PC-9 (cell line): ENCODE measurements at regions not wholly inside any gene's neighbourhood (a gene's known extent, or its start where the extent isn't known, plus 50 kb on each side); places are given as distances from the start of the nearest gene placed in this dataset.

Source experiments
- BruUV-seq: library from RNA; stranded (reverse); fragments of 400-500 nt; replicated peaks from 2 replicates; lab custom pipeline; 2021; lab: Mats Ljungman, UMichigan
- CTCF ChIA-PET: fragments of 300-600 bp; sonication (Branson Sonifier 250); formaldehyde crosslinking; loops from one replicate; lab custom pipeline; 2022; ENCODE audit warnings: antibody characterized with exemption; lab: Charles Lee
- POLR2A ChIA-PET: fragments of 300-600 bp; sonication (Branson Sonifier 250); formaldehyde crosslinking; loops from one replicate; lab custom pipeline; 2022; ENCODE audit warnings: antibody characterized with exemption; ENCODE audit not compliant: unreplicated experiment; lab: Charles Lee
- DNase-seq, 2 experiments: peaks; one replicate each; pipeline versions ENCODE4 v3.0.0 to v3.0.0-alpha.2; 2015 to 2022; ENCODE audit warnings: mixed read lengths in 1 of 2
- H2AFZ ChIP-seq: fragments of 200-600 bp; sonication (generic); 2 replicates; pipeline ENCODE4 v1.8.1; 2017; ENCODE audit warnings: antibody characterized with exemption
- H3F3A ChIP-seq: fragments of 200-600 bp; sonication (generic); 2 replicates; pipeline ENCODE4 v1.8.1; 2017; ENCODE audit warnings: antibody characterized with exemption, mild to moderate bottlenecking, low read depth; ENCODE audit not compliant: insufficient read depth
- H3K27ac ChIP-seq: fragments of 200-600 bp; sonication (generic); 2 replicates; pipeline ENCODE4 v1.6.1; 2016; ENCODE audit warnings: mixed run types
- H3K27me3 ChIP-seq: fragments of 200-600 bp; sonication (generic); 2 replicates; pipeline ENCODE4 v1.6.1; 2016; ENCODE audit warnings: low read depth, mixed run types; ENCODE audit not compliant: insufficient read depth
- H3K36me3 ChIP-seq: fragments of 200-600 bp; sonication (generic); 2 replicates; pipeline ENCODE4 v1.6.1; 2016; ENCODE audit warnings: low read depth, mixed run types
- H3K4me1 ChIP-seq: fragments of 200-600 bp; sonication (generic); replicated peaks from 2 replicates; pipeline ENCODE4 v1.6.1; 2016; ENCODE audit warnings: mixed run types; ENCODE audit not compliant: insufficient read depth
- H3K4me2 ChIP-seq: fragments of 200-600 bp; sonication (generic); 2 replicates; pipeline ENCODE4 v1.6.1; 2017; ENCODE audit warnings: mixed run types
- H3K4me3 ChIP-seq: fragments of 200-600 bp; sonication (generic); 2 replicates; pipeline ENCODE4 v1.6.1; 2016; ENCODE audit warnings: mixed run types
- H3K79me2 ChIP-seq: fragments of 200-600 bp; sonication (generic); 2 replicates; pipeline ENCODE4 v1.6.1; 2017; ENCODE audit warnings: low read depth, mixed run types
- H3K9me2 ChIP-seq: fragments of 200-600 bp; sonication (generic); 2 replicates; pipeline ENCODE4 v1.8.1; 2017; ENCODE audit warnings: mild to moderate bottlenecking; ENCODE audit not compliant: insufficient read depth
- H3K9me3 ChIP-seq: fragments of 200-600 bp; sonication (generic); 2 replicates; pipeline ENCODE4 v1.8.1; 2016; ENCODE audit warnings: low read depth; ENCODE audit not compliant: insufficient read depth
- H4K20me1 ChIP-seq: fragments of 200-600 bp; sonication (generic); 2 replicates; pipeline ENCODE4 v1.8.1; 2017; ENCODE audit not compliant: insufficient read depth
- CTCF ChIP-seq: fragments of 200-600 bp; sonication (generic); conservative IDR thresholded peaks from 2 replicates; pipeline ENCODE4 v1.6.1; 2017; ENCODE audit warnings: mixed run types, antibody characterized with exemption, mild to moderate bottlenecking, moderate library complexity
- EZH2 ChIP-seq: fragments of 200-600 bp; sonication (generic); IDR thresholded peaks from 2 replicates; pipeline ENCODE4 v1.8.0; 2017; ENCODE audit warnings: antibody characterized with exemption, low read depth
- intact Hi-C: fragments of 100-400 bp; cut with micrococcal nuclease; formaldehyde crosslinking; loops from one replicate; pipeline ENCODE4 v1.10.0; 2022; ENCODE audit not compliant: unreplicated experiment

- H3K4me2 ChIP-seq, result no peak overlapping the region
- H3K4me3 ChIP-seq, result no peak overlapping the region
- no peaks in the 10 kb centered on the region for H3K9me2 ChIP-seq
- H2AFZ ChIP-seq, result no peak overlapping the region
- peaks cover 92% of the 10 kb centered on the region for H3K27me3 ChIP-seq
- TF ChIP-seq EZH2, result no peak
- TF ChIP-seq CTCF, result no peak
- CTCF ChIA-PET, result interaction anchor here (0.6 kb wide), 1 partner anchor 912 kb away, joined by 6 read pairs; no protein-coding TSS in a partner anchor
- intact Hi-C loops, result no loop called here
- no peaks in the 10 kb centered on the region for H3K36me3 ChIP-seq
- H3K79me2 ChIP-seq, result no peaks in the 10 kb centered on the region
- no peaks in the 10 kb centered on the region for H3F3A ChIP-seq
- POLR2A ChIA-PET, result no interaction called here
- H3K4me1 ChIP-seq, result no peaks in the 10 kb centered on the region
- no peak for DNase-seq
- H4K20me1 ChIP-seq, result no peaks in the 10 kb centered on the region; the same call in 1 of the 2 replicates
- no peaks in the 10 kb centered on the region for H3K9me3 ChIP-seq
- no TSS peak for BruUV-seq
- no peak overlapping the region for H3K27ac ChIP-seq
Observed at GRCh38 chr20:61123751-61124368, 128.2 kb upstream of the CDH4 start.

- CTCF ChIA-PET, result no interaction called here
- Histone ChIP-seq H3K9me3 (no peaks in the 10 kb centered on the region), H3K36me3 (no peaks in the 10 kb centered on the region), H3K4me3 (no peak overlapping the region), H3K4me2 (no peak overlapping the region), H3K9me2 (no peaks in the 10 kb centered on the region), H4K20me1 (no peaks in the 10 kb centered on the region; the same call in 1 of the 2 replicates), H3K27ac (no peak overlapping the region), H3F3A (no peaks in the 10 kb centered on the region), H3K79me2 (no peaks in the 10 kb centered on the region), H3K4me1 (no peaks in the 10 kb centered on the region), H2AFZ (no peak overlapping the region), H3K27me3 (peaks cover 92% of the 10 kb centered on the region)
- POLR2A ChIA-PET, result no interaction called here
- DNase-seq, result no peak
- no TSS peak for BruUV-seq
- TF ChIP-seq CTCF, result no peak
- no peak for TF ChIP-seq EZH2
- intact Hi-C loops, result no loop called here
Observed at GRCh38 chr20:61125076-61125475, 127.0 kb upstream of the CDH4 start.

- TF ChIP-seq EZH2 (no peak), CTCF (no peak)
- Histone ChIP-seq H3K9me3 (no peaks in the 10 kb centered on the region), H3K27ac (no peak overlapping the region), H3K36me3 (no peaks in the 10 kb centered on the region), H3F3A (no peaks in the 10 kb centered on the region), H2AFZ (no peak overlapping the region), H3K4me1 (no peaks in the 10 kb centered on the region), H3K4me3 (no peak overlapping the region), H3K79me2 (no peaks in the 10 kb centered on the region), H4K20me1 (no peaks in the 10 kb centered on the region; the same call in 1 of the 2 replicates), H3K27me3 (peaks cover 96% of the 10 kb centered on the region), H3K9me2 (no peaks in the 10 kb centered on the region), H3K4me2 (no peak overlapping the region)
- ChIA-PET POLR2A (no interaction called here), CTCF (no interaction called here)
- no peak for DNase-seq
- no TSS peak for BruUV-seq
- intact Hi-C loops, result no loop called here
Observed at GRCh38 chr20:61125546-61126180, 126.4 kb upstream of the CDH4 start.
